ENCODE measurements at regions not wholly inside any gene's neighbourhood (a gene's known extent, or its start where the extent isn't known, plus 50 kb on each side); places are given as distances from the start of the nearest gene placed in this dataset.

DNA sequence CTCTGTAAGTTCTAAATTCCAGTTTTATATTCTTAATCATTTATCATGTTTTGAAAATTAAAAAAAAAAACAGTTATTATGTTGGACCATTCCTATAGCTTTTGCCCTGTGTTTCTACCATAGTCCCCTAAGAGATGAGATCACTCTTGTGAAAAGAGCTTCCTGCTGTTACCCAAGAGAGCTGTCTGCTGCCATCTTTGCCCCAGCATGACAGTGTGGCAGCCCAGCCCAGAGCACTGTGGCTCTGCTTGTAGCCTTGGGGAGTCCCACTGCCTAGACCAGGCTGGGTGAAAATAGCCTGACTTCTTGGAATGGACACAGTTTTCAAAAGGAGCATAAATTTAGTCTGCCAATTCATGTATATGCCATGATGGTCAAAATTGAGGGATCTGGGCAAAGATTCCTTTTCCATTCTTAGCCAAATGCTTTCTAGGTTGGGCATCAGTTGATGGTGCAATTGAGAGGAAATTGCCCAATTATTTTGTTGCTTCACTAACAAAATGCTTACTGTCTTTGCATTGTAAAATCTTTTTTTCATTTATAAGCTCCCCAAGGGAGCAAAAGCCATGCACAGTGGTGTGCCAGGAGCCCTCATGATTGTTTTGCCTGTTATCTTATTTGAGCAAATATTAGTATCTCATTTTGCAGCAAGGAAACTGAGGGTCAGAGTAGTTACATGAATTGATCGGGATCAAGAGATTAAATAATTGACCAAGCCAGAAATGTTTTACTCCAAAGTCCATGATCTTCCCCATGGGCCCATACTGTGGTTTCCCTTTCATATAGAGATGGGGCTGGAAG lies 72.8 kb downstream of the ETS2 start:
- TF ChIP-seq, protein P1, sequence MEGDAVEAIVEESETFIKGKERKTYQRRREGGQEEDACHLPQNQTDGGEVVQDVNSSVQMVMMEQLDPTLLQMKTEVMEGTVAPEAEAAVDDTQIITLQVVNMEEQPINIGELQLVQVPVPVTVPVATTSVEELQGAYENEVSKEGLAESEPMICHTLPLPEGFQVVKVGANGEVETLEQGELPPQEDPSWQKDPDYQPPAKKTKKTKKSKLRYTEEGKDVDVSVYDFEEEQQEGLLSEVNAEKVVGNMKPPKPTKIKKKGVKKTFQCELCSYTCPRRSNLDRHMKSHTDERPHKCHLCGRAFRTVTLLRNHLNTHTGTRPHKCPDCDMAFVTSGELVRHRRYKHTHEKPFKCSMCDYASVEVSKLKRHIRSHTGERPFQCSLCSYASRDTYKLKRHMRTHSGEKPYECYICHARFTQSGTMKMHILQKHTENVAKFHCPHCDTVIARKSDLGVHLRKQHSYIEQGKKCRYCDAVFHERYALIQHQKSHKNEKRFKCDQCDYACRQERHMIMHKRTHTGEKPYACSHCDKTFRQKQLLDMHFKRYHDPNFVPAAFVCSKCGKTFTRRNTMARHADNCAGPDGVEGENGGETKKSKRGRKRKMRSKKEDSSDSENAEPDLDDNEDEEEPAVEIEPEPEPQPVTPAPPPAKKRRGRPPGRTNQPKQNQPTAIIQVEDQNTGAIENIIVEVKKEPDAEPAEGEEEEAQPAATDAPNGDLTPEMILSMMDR (IDR thresholded peaks at IDR 0.05; ENCODE audit: low read length, missing control alignments), result no peak
- peak; percentile 79 for DNase-seq (ENCODE audit: low read depth)

DNA sequence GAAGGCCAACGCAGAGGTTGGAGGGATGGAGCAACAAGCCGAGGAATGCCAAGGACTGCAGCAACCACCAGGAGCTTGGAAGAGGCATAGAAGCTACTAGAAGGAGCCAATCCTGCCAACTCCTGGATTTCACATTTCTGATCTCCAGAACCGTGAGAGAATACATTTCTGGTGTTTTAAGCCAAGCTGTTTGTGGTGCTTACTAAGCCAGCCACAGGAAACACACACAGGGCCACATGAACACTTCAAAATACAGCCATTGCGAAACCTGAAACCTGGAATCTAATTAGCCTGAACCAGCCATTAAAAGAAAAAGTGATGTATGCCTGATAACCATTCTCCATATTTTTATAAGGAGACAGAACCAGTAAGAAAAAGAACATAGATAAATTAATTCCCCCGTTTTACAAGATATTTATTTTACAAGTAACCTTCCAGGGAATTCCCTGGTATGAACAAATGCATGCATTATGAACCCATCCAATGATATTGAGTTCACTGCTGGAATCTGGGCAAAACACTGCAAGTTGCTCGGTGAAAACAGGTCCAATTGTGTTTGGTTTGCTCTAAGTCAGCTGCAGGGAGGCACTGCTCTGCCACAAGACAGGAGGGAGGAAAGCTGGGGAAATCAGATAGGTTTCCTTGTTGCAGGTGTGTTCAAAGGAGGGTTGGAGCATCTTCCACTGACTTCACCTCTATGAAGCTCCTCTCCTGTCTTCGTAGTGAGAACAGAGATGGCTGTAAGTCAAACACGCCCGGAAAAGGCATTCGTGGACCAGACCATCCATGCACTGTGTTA lies 70.2 kb downstream of the ETS2 start:
- TF ChIP-seq, protein P1 (IDR thresholded peaks at IDR 0.05; ENCODE audit: low read length, missing control alignments), result no peak
- peak; percentile 86 for DNase-seq (ENCODE audit: low read depth)
- no peak overlapping the region for H3K4me3 ChIP-seq (replicated peaks; ENCODE audit: low read depth, low read length)

More for the DNA sequence above, 72.8 kb downstream of the ETS2 start:
- no peak overlapping the region for H3K4me3 ChIP-seq (replicated peaks; ENCODE audit: low read depth, low read length)

Data from fibroblast of pulmonary artery (primary cell).